ENCODE measurements at regions not wholly inside any gene's neighbourhood (a gene's known extent, or its start where the extent isn't known, plus 50 kb on each side); places are given as distances from the start of the nearest gene placed in this dataset.
"Not testable (repeated sequence)": the region's sequence is repeated elsewhere in the genome, so short reads cannot be mapped to it uniquely, and the experiment has no call there.

- TF ChIP-seq CTCF, POLR2A (IDR thresholded peaks at IDR 0.05): not testable (repeated sequence)
Measured at GRCh38 chr7:156369929-156370328, 270.6 kb upstream of the RNF32 start.

Data from thyroid gland (tissue), 4 donors.